MV-4-11 (cell line): ENCODE measurements at regions not wholly inside any gene's neighbourhood (a gene's known extent, or its start where the extent isn't known, plus 50 kb on each side); places are given as distances from the start of the nearest gene placed in this dataset.

ENCODE experiments used
- DNase-seq: peaks from one replicate; lab custom pipeline; 2025; lab: John Stamatoyannopoulos, UW

DNA sequence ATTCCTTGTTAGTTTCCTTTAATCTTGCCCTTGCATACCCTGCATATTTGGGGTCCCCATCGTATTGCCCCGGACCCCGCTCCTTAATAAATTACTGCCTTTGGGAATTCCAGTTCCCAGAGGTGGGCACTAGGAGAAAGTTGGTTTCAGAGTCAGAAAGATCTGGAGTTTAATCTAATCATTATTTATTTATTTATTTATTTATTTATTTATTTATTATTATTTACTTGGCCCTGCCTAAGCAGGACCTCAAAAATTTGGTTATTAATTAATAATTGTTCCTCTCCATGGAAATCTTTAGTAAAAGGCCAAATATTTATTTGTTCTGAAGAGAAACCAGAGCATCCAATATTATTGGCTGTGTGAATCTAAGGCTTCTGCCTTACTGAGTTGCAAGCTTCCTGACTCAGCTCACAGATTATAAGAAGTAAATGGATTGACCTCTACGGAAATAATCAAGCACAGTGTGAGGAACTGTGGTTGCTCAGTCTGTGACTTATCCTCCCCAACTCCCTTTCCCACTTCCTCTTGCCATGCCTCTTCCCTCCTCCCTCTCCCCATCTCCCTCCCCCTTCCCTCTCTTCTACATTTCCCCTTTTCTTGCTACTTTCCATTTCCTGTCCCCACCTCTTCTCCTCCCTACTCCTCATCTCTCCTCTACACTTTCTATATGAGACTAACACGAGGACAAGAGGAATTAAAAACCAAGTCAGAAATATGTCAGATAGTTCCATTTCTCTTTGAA is 61.5 kb upstream of the AP1S2 start:
- peak; percentile 90 for DNase-seq

DNA sequence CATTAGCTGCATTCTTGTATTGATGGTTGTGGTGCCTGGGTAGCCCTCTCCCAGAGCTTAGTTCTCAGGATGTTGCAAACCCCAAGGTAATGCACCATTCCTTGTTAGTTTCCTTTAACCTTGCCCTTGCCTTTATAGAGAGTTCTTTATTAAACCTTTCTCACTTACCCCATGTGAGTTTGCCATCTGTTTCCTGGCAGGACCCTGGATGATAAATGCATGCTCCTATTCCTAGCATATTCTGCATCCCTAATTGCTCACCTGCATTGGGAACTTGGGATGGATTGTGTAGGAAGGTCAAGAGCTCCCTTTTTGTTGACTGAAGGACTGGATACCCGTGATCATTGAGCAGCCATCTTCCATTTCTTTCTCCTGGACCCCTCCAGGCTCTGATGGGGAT is 59.9 kb upstream of the AP1S2 start:
- no peak for DNase-seq

- no peak for DNase-seq
Measured at GRCh38 chrX:15913146-15913545, 58.5 kb upstream of the AP1S2 start.

- peak; percentile 98 for DNase-seq
Measured at GRCh38 chrX:15911734-15912550, 57.3 kb upstream of the AP1S2 start.

- no peak for DNase-seq
Measured at GRCh38 chrX:15909605-15910004, 55.0 kb upstream of the AP1S2 start.

GRCh38 chrX:15908603-15909290 is 54.1 kb upstream of the AP1S2 start:
- peak; percentile 8 for DNase-seq

- no peak for DNase-seq
Measured at GRCh38 chrX:15906041-15906943, 51.7 kb upstream of the AP1S2 start.
